ENCODE measurements at regions not wholly inside any gene's neighbourhood (a gene's known extent, or its start where the extent isn't known, plus 50 kb on each side); places are given as distances from the start of the nearest gene placed in this dataset.

DNA sequence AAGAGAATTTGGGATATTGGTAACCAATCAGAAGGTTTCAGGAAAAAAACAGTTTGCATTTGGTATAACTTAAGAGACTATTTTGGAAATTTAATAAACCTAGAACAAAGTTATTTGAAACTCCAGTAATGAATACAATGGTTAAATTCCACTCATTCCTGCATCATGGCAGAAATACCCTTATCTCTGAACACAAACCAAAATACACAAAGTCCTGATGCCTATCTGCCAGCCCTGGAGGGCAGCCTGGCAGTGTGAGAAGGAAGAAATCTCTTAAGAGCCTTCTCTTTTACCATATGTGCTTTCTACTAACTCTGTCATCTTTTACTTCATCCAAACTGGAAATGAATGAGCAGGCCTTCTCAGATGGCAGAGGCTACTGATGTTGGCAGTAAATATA lies 147.1 kb upstream of the LYZL1 start:
- H3K36me3 ChIP-seq, result no peaks in the 10 kb centered on the region
- no peaks in the 10 kb centered on the region for H3K27me3 ChIP-seq
- ATAC-seq, result peak; percentile 41
- no peaks in the 10 kb centered on the region for H3K4me1 ChIP-seq
- no peak overlapping the region for H3K27ac ChIP-seq
- TF ChIP-seq, protein P1, sequence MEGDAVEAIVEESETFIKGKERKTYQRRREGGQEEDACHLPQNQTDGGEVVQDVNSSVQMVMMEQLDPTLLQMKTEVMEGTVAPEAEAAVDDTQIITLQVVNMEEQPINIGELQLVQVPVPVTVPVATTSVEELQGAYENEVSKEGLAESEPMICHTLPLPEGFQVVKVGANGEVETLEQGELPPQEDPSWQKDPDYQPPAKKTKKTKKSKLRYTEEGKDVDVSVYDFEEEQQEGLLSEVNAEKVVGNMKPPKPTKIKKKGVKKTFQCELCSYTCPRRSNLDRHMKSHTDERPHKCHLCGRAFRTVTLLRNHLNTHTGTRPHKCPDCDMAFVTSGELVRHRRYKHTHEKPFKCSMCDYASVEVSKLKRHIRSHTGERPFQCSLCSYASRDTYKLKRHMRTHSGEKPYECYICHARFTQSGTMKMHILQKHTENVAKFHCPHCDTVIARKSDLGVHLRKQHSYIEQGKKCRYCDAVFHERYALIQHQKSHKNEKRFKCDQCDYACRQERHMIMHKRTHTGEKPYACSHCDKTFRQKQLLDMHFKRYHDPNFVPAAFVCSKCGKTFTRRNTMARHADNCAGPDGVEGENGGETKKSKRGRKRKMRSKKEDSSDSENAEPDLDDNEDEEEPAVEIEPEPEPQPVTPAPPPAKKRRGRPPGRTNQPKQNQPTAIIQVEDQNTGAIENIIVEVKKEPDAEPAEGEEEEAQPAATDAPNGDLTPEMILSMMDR (IDR thresholded peaks at IDR 0.05), result no peak
- DNase-seq, result no peak
- H3K9me3 ChIP-seq, result no peaks in the 10 kb centered on the region
- intact Hi-C loops (cut with DNase I), result no loop called here
- H3K4me3 ChIP-seq, result no peak overlapping the region

DNA sequence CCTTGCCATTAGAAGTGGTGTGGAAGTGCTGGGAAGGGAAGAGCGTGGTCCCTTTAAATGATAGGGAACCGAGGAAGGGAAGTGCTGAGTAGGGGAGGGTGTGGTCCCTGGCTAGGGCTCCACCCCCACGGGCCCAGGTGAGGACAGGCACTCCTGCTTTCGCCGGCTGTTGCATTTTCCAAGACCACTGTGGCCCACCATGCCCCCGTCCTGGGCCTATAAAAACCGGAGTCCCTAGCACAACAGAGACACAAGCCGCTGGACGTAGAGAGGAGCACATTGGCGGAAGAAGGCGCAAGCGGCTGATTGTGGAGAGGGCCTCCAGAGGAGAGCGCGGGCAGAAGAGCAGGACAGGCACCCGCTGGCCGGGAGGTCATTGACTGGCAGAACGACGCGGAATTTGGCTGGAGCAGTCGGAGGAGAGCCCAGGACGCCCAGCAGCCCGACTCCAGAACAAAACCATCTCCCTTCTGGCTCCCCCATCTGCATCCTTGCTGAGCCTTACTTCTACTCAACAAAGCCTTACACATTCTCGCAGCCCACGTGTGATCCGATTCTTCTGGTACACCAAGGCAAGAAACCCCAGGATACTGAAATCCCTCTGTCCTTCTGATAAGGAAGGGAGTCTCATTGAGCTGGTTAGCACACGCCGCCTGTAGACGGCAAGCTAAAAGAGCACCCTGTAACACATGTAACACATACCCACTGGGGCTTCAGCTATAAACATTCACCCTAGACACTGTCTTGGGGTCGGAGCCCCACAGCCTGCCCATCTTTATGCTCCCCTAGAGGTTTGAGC lies 146.2 kb upstream of the LYZL1 start:
- intact Hi-C loops (cut with DNase I), result no loop called here
- Histone ChIP-seq H3K9me3 (no peaks in the 10 kb centered on the region), H3K36me3 (no peaks in the 10 kb centered on the region), H3K27ac (no peak overlapping the region), H3K27me3 (no peaks in the 10 kb centered on the region), H3K4me1 (no peaks in the 10 kb centered on the region), H3K4me3 (no peak overlapping the region)
- TF ChIP-seq, protein P1 (IDR thresholded peaks at IDR 0.05), result no peak
- ATAC-seq, result no peak
- no peak for DNase-seq

DNA sequence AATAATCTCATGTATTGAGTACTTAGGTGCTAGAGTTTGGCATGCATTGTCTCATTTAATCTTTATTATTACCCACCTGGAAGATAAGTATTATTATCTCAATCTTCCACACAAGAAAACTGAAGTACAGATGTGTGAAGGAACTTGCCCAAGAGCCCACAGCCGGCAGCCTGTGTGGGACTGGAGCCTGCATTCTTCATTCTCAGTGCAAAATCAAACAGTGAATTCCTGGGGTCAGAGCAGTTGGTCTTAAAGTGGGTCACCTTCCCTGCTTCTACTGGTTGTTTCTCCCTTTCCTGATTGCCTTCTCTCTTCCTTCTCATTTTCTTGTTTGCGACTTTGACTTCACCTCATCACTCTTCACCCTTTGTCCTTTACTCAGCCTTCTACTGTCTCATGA lies 144.7 kb upstream of the LYZL1 start:
- Histone ChIP-seq H3K27ac (no peak overlapping the region), H3K4me1 (no peaks in the 10 kb centered on the region), H3K27me3 (no peaks in the 10 kb centered on the region), H3K36me3 (no peaks in the 10 kb centered on the region), H3K4me3 (no peak overlapping the region), H3K9me3 (no peaks in the 10 kb centered on the region)
- DNase-seq, result no peak
- no peak for ATAC-seq
- TF ChIP-seq, protein P1 (IDR thresholded peaks at IDR 0.05), result no peak
- intact Hi-C loops (cut with DNase I), result no loop called here

DNA sequence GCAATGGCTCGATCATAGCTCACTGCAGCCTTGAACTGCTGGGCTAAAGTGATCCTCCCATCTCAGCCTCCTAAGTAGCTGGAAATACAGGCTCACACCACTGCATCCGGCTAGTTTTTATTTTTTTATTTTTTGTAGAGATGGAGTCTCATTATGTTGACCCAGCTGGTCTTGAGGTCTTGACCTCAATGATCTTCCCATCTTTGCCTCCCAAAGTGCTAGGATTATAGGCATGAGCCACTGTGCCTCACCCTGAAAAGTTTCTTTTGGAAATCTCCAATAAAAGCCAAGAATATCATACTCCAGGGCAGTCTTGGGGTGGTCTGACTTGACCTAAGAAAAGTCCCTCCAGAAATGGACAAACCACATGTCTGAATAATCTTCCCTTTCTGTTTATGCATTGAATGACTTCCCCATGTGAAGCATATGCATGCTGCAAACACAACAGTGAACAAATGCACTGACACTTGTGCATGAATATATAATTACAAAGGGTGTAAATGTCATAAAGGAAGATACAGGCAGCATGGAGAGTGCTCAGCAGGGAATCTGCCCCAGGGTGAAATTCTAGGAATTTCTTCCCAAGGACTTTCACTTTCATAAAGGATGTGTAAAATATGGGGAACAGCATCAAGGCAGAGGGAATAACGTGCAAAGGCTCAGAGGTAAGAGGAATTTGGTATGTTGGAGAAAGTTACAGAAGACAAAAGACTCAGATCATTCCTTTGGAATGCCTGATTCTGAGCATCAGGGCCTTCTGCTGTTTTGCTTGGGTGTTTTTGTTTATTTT lies 142.4 kb upstream of the LYZL1 start:
- H3K27me3 ChIP-seq, result no peaks in the 10 kb centered on the region
- DNase-seq (no peak), ATAC-seq (no peak)
- H3K4me3 ChIP-seq, result no peak overlapping the region
- no peaks in the 10 kb centered on the region for H3K9me3 ChIP-seq
- no peaks in the 10 kb centered on the region for H3K4me1 ChIP-seq
- no peaks in the 10 kb centered on the region for H3K36me3 ChIP-seq
- intact Hi-C loops (cut with DNase I), result no loop called here
- TF ChIP-seq, protein P1 (IDR thresholded peaks at IDR 0.05), result no peak
- no peak overlapping the region for H3K27ac ChIP-seq

DNA sequence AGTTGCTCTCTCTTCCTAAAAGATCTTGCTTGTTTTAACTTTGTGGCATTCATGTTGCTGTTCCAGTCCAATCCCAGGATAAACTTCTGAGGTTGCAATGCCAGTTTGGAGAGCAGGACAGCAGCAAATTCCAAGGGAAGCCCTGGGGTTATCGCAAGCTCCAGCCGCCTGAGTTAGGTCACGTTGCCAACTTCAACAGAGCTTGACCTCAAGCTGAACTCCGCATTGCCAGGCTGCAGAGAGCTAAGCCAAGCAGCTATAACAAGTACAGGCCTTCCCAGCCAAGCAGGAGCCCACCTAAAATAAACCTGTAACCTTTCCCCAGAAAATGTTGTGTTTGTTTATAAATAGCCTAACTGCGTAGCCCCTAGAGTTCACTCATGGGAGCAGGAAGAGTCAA lies 138.9 kb upstream of the LYZL1 start:
- no peak overlapping the region for H3K27ac ChIP-seq
- TF ChIP-seq, protein P1 (IDR thresholded peaks at IDR 0.05), result no peak
- no peak for DNase-seq
- no peaks in the 10 kb centered on the region for H3K4me1 ChIP-seq
- no peaks in the 10 kb centered on the region for H3K27me3 ChIP-seq
- H3K4me3 ChIP-seq, result no peak overlapping the region
- intact Hi-C loops (cut with DNase I), result no loop called here
- peak; percentile 83 for ATAC-seq
- no peaks in the 10 kb centered on the region for H3K36me3 ChIP-seq
- H3K9me3 ChIP-seq, result no peaks in the 10 kb centered on the region

Data from upper lobe of right lung (tissue), 1 donor.